Transverse colon (tissue), 4 donors: ENCODE measurements at regions not wholly inside any gene's neighbourhood (a gene's known extent, or its start where the extent isn't known, plus 50 kb on each side); places are given as distances from the start of the nearest gene placed in this dataset.

ENCODE experiments used
- DNase-seq: peaks from one replicate; pipeline ENCODE4 v3.0.0-alpha.2; 2019
- H3K27ac ChIP-seq, 4 donors: fragments of 200-600 bp; sonication (generic); 2 replicates each; pipeline ENCODE4 v1.5.1; 2016 to 2018; ENCODE audit warnings: inconsistent platforms in 4 of 4
- H3K27me3 ChIP-seq: fragments of 200-600 bp; sonication (generic); 2 replicates; pipeline ENCODE4 v1.5.1; 2017; ENCODE audit warnings: inconsistent platforms
- H3K36me3 ChIP-seq, 4 donors: fragments of 200-600 bp; sonication (generic); 2 replicates each; pipeline ENCODE4 v1.5.1; 2017 to 2019; ENCODE audit warnings: inconsistent platforms in 4 of 4
- H3K4me1 ChIP-seq, 4 donors: fragments of 200-600 bp; sonication (generic); 2 replicates each; pipeline ENCODE4 v1.5.1; 2017 to 2020; ENCODE audit warnings: inconsistent platforms in 4 of 4
- H3K4me3 ChIP-seq, 4 donors: fragments of 200-600 bp; sonication (generic); 1 replicate in 1 of 4; 2 replicates in 3 of 4; pipeline versions ENCODE4 v1.5.1 to v1.6.1; 2017 to 2019; ENCODE audit warnings: inconsistent platforms in 4 of 4
- H3K9me3 ChIP-seq, 2 donors: fragments of 200-600 bp; sonication (generic); 2 replicates each; pipeline ENCODE4 v1.5.1; 2017 to 2019; ENCODE audit warnings: inconsistent platforms in 2 of 2
- EP300 ChIP-seq: sonication (generic); formaldehyde crosslinking; IDR thresholded peaks from one replicate; pipeline ENCODE4 v1.6.1; 2017; ENCODE audit warnings: antibody characterized with exemption, low read depth
- POLR2A ChIP-seq: fragments of 450-650 bp; IDR thresholded peaks from one replicate; pipeline ENCODE4 v1.6.1; 2016; ENCODE audit warnings: antibody characterized with exemption, mild to moderate bottlenecking, moderate library complexity
- POLR2AphosphoS5 ChIP-seq, 3 donors: sonication (generic); formaldehyde crosslinking; IDR thresholded peaks; one replicate each; pipeline ENCODE4 v1.6.1; 2016; ENCODE audit warnings: antibody characterized with exemption in 3 of 3
- WGBS, 2 donors: methylation state at CpG; one replicate each; pipeline ENCODE4 v1.1.5; 2018; ENCODE audit warnings: low coverage in 1 of 2; 5-methylcytosine and 5-hydroxymethylcytosine counted together
- in situ Hi-C, 4 donors: fragments of 200-750 bp; cut with MboI; loops; one replicate each; pipeline versions ENCODE4 v1.15.0 to v1.15.1; 2017; ENCODE audit warnings: low sequenced_read_pairs in 3 of 4, low pct_ligation_motif_present in 1 of 4, low pct_unique_long_range_greater_than_20kb in 1 of 4
- intact Hi-C: fragments of 100-400 bp; cut with DNase I; formaldehyde crosslinking; loops from one replicate; pipeline ENCODE4 v1.15.1; 2023; ENCODE audit warnings: low total_unique reads
- TF ChIP-seq, protein P1 (sequence below), 5 experiments: fragments of 200-600 bp in 3 of 5; fragments of 450-650 bp in 2 of 5; sonication (generic) in 3 of 5; IDR thresholded peaks; 1 replicate in 2 of 5; 2 replicates in 3 of 5; pipeline ENCODE4 v1.5.1; 2016 to 2017; ENCODE audit warnings: antibody characterized with exemption in 5 of 5, inconsistent platforms in 3 of 5, mild to moderate bottlenecking in 2 of 5, moderate library complexity in 1 of 5

DNA sequence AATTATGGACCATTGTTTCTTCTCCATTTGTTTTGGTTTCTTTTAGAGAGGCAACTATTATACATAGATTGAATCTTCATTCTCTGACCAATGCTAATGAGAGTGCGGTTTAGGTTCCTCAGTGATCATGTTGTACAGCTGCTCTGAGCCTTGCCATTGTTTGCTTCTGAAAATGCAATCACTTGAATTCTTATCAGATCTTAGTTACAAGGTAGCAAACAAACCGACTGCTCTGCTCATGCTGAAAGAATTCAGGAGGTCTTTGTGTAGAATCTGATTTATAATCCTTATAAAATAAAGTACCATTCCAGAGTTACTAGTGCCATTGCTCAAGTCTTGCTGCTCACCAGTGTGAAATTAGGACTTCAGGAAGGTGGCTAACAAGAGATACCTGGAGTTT lies 569.1 kb upstream of the ID4 start:
- 48 to 57% methylated on average over 1 to 2 of the region's 2 CpGs for WGBS, 2 donors
- Histone ChIP-seq H3K36me3 (no peaks in the 10 kb centered on the region), H3K27me3 (no peaks in the 10 kb centered on the region), H3K9me3 (no peaks in the 10 kb centered on the region), H3K4me3 (no peak overlapping the region), H3K4me1 (no peaks in the 10 kb centered on the region), H3K27ac (no peak overlapping the region)
- DNase-seq = no peak
- TF ChIP-seq, protein P1, sequence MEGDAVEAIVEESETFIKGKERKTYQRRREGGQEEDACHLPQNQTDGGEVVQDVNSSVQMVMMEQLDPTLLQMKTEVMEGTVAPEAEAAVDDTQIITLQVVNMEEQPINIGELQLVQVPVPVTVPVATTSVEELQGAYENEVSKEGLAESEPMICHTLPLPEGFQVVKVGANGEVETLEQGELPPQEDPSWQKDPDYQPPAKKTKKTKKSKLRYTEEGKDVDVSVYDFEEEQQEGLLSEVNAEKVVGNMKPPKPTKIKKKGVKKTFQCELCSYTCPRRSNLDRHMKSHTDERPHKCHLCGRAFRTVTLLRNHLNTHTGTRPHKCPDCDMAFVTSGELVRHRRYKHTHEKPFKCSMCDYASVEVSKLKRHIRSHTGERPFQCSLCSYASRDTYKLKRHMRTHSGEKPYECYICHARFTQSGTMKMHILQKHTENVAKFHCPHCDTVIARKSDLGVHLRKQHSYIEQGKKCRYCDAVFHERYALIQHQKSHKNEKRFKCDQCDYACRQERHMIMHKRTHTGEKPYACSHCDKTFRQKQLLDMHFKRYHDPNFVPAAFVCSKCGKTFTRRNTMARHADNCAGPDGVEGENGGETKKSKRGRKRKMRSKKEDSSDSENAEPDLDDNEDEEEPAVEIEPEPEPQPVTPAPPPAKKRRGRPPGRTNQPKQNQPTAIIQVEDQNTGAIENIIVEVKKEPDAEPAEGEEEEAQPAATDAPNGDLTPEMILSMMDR (IDR thresholded peaks at IDR 0.05) = no peak
- no peak for TF ChIP-seq EP300
- no peak for TF ChIP-seq POLR2AphosphoS5 (IDR thresholded peaks at IDR 0.05)
- in situ Hi-C loops = no loop called here
- intact Hi-C loops = no loop called here

DNA sequence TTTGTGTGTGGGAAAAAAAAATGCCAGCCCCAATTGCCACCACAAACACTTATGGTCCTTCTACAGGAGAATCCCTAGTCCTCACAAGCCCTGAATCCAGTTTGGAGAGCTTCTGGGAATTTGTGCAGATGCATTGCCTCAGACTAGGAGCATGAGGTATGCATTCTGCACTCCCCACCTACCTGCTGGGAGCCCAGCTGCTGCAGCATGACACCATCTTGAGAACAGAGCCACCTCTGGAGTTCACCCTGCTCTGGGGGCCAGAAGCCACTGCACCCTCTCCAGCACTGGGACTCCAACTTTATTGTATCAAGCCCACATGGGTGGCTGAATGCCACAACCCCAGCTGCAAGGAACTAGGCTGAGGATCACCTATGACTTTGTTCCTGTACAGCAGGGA lies 568.5 kb upstream of the ID4 start:
- in situ Hi-C loops = no loop called here
- Histone ChIP-seq H3K4me3 (no peak overlapping the region), H3K36me3 (no peaks in the 10 kb centered on the region), H3K4me1 (no peaks in the 10 kb centered on the region), H3K9me3 (no peaks in the 10 kb centered on the region), H3K27me3 (no peaks in the 10 kb centered on the region), H3K27ac (no peak overlapping the region)
- TF ChIP-seq, protein P1 (IDR thresholded peaks at IDR 0.05) = no peak
- TF ChIP-seq POLR2A (no peak), POLR2AphosphoS5 (IDR thresholded peaks at IDR 0.05) (no peak), EP300 (no peak)
- DNase-seq = no peak
- intact Hi-C loops = no loop called here

DNA sequence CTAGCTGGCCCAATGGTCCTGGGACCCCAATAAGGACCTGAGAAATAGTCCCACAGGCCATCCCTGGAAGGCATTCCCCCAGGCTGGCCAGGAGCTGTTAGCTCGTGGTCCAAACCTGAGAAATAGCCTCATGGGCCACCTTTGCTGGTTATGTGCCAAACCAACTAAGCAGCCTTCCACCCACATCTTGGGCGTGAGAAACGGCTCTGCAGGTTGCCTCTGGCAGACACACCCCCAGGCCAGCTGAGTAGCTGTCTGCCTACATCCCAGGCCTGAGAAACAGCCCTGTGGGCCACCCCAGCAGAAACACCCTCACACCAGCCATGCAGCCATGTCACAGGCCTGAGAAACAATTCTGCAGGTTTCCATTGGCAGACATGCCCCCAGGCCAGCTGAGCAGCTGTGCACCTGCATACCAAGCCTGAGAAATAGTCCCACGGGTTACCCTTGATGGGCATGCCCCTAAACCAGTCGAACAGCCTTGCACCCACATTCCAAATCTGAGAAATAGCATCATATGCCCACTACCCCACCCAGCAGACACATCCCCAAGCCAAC lies 567.8 kb upstream of the ID4 start:
- Histone ChIP-seq H3K27me3 (no peaks in the 10 kb centered on the region), H3K4me1 (no peaks in the 10 kb centered on the region), H3K27ac (no peak overlapping the region), H3K36me3 (no peaks in the 10 kb centered on the region), H3K9me3 (no peaks in the 10 kb centered on the region), H3K4me3 (no peak overlapping the region)
- 61% methylated on average over 5 of the region's 5 CpGs; no CpG with 5 or more reads in 1 of the 2 donors for WGBS, 2 donors
- DNase-seq = no peak
- intact Hi-C loops (no loop called here), in situ Hi-C loops (no loop called here)
- TF ChIP-seq, protein P1 (IDR thresholded peaks at IDR 0.05) = no peak
- TF ChIP-seq POLR2A (no peak), POLR2AphosphoS5 (IDR thresholded peaks at IDR 0.05) (no peak), EP300 (no peak)

DNA sequence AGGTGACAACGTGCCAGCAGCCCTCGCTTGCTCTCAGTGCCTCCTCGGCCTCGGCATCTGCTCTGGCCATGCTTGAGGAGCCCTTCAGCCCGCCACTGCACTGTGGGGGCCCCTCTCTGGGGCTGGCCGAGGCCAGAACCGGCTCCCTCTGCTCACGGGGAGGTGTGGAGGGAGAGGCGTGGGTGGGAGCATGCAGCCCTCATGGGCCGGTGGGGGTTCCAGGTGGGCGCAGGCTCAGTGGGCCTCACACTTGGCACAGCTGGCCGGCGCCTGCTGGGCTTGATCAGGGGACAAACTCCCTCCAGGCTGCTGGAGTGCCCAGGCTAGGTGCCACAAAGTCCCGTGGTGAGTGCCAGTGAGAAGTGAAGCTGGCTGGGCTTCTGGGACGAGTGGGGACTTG lies 566.6 kb upstream of the ID4 start:
- DNase-seq = no peak
- in situ Hi-C loops (no loop called here), intact Hi-C loops (no loop called here)
- WGBS, 2 donors = 88% methylated on average over 15 of the region's 15 CpGs; no CpG with 5 or more reads in 1 of the 2 donors
- Histone ChIP-seq H3K4me3 (no peak overlapping the region), H3K36me3 (no peaks in the 10 kb centered on the region), H3K27ac (no peak overlapping the region), H3K4me1 (no peaks in the 10 kb centered on the region), H3K9me3 (no peaks in the 10 kb centered on the region), H3K27me3 (no peaks in the 10 kb centered on the region)
- TF ChIP-seq POLR2A (no peak), POLR2AphosphoS5 (IDR thresholded peaks at IDR 0.05) (no peak), EP300 (no peak)
- TF ChIP-seq, protein P1 (IDR thresholded peaks at IDR 0.05) = no peak
